CD14-positive monocyte (primary cell): ENCODE measurements at regions not wholly inside any gene's neighbourhood (a gene's known extent, or its start where the extent isn't known, plus 50 kb on each side); places are given as distances from the start of the nearest gene placed in this dataset.

Source experiments
- DNase-seq, 3 donors: peaks; one replicate each; pipeline ENCODE4 v3.0.0-alpha.2; 2011 to 2022
- H2AFZ ChIP-seq: 2 replicates; pipeline ENCODE4 v1.6.0; 2012; ENCODE audit warnings: mild to moderate bottlenecking, low read depth, low read length, inconsistent platforms; ENCODE audit not compliant: insufficient read depth, poor library complexity, severe bottlenecking
- H3K27ac ChIP-seq, 2 donors: 1 replicate in 1 of 2; 2 replicates in 1 of 2; pipeline ENCODE4 v1.5.1; 2012 to 2013; ENCODE audit warnings: low read length in 2 of 2, control low read depth in 1 of 2, inconsistent platforms in 1 of 2, low read depth in 1 of 2, mild to moderate bottlenecking in 1 of 2
- H3K27me3 ChIP-seq, 2 donors: one replicate each; pipeline versions ENCODE4 v1.6.0 to v1.6.1; 2011 to 2013; ENCODE audit warnings: low read length in 2 of 2; ENCODE audit not compliant: control insufficient read depth in 2 of 2, insufficient read depth in 2 of 2
- H3K36me3 ChIP-seq, 2 donors: replicated peaks in 1 of 2; 1 replicate in 1 of 2; 2 replicates in 1 of 2; pipeline versions ENCODE4 v1.5.1 to v1.6.1; 2012 to 2013; ENCODE audit warnings: low read length in 2 of 2, control low read depth in 1 of 2, inconsistent platforms in 1 of 2, mild to moderate bottlenecking in 1 of 2; ENCODE audit not compliant: insufficient read depth in 2 of 2, control insufficient read depth in 1 of 2
- H3K4me1 ChIP-seq, 2 donors: 1 replicate in 1 of 2; 2 replicates in 1 of 2; pipeline versions ENCODE4 v1.5.1 to v1.6.1; 2012 to 2013; ENCODE audit warnings: low read length in 2 of 2, control low read depth in 1 of 2, inconsistent platforms in 1 of 2, mild to moderate bottlenecking in 1 of 2, moderate library complexity in 1 of 2; ENCODE audit not compliant: insufficient read depth in 2 of 2, control insufficient read depth in 1 of 2
- H3K4me2 ChIP-seq: replicated peaks from 2 replicates; pipeline ENCODE3; 2012; ENCODE audit warnings: low read length, moderate library complexity, mild to moderate bottlenecking; ENCODE audit not compliant: poor library complexity, severe bottlenecking; ENCODE audit errors: extremely low read depth
- H3K4me3 ChIP-seq, 3 experiments: fragments of 200-600 bp in 1 of 3; sonication (generic) in 1 of 3; replicated peaks in 1 of 3; 1 replicate in 2 of 3; 2 replicates in 1 of 3; pipeline ENCODE4 v1.5.1; 2011 to 2013; ENCODE audit warnings: low read length in 3 of 3, mild to moderate bottlenecking in 3 of 3, control low read depth in 2 of 3, low read depth in 2 of 3, inconsistent platforms in 1 of 3, moderate library complexity in 1 of 3
- H3K79me2 ChIP-seq: 2 replicates; pipeline ENCODE4 v1.6.0; 2012; ENCODE audit warnings: mild to moderate bottlenecking, control low read depth, inconsistent platforms, low read length, moderate library complexity; ENCODE audit not compliant: insufficient read depth
- H3K9ac ChIP-seq: 2 replicates; pipeline ENCODE4 v1.6.0; 2017; ENCODE audit warnings: low read length, mild to moderate bottlenecking; ENCODE audit not compliant: insufficient read depth, poor library complexity, severe bottlenecking
- H3K9me3 ChIP-seq, 2 donors: replicated peaks in 1 of 2; 1 replicate in 1 of 2; 2 replicates in 1 of 2; pipeline versions ENCODE4 v1.5.1 to v1.6.1; 2012 to 2013; ENCODE audit warnings: low read length in 2 of 2, control low read depth in 1 of 2; ENCODE audit not compliant: control insufficient read depth in 1 of 2, insufficient read depth in 1 of 2
- H4K20me1 ChIP-seq: 2 replicates; pipeline ENCODE4 v1.6.0; 2012; ENCODE audit warnings: mild to moderate bottlenecking, low read length, control low read depth, moderate library complexity; ENCODE audit not compliant: insufficient read depth
- H3K27ac Mint-ChIP-seq, 7 donors: one replicate each; pipeline ENCODE4 v1.8.0; 2020; ENCODE audit warnings: mild to moderate bottlenecking in 7 of 7, mixed read lengths in 7 of 7, moderate library complexity in 6 of 7, inconsistent platforms in 2 of 7
- H3K27me3 Mint-ChIP-seq, 3 donors: one replicate each; pipeline ENCODE4 v1.8.0; 2021 to 2022; ENCODE audit warnings: low read depth in 3 of 3, mild to moderate bottlenecking in 3 of 3, mixed read lengths in 3 of 3, moderate library complexity in 3 of 3, inconsistent platforms in 1 of 3
- H3K36me3 Mint-ChIP-seq, 2 donors: one replicate each; pipeline ENCODE4 v1.8.0; 2020; ENCODE audit warnings: mixed read lengths in 2 of 2, inconsistent platforms in 1 of 2, mild to moderate bottlenecking in 1 of 2
- H3K4me1 Mint-ChIP-seq: one replicate; pipeline ENCODE4 v1.8.0; 2020; ENCODE audit warnings: mild to moderate bottlenecking, mixed read lengths
- H3K4me3 Mint-ChIP-seq, 2 donors: one replicate each; pipeline ENCODE4 v1.8.0; 2020; ENCODE audit warnings: mild to moderate bottlenecking in 2 of 2, mixed read lengths in 2 of 2, moderate library complexity in 1 of 2
- H3K9me3 Mint-ChIP-seq, 7 donors: one replicate each; pipeline ENCODE4 v1.8.0; 2020 to 2022; ENCODE audit warnings: mixed read lengths in 7 of 7, mild to moderate bottlenecking in 6 of 7, moderate library complexity in 6 of 7, inconsistent platforms in 2 of 7
- CTCF ChIP-seq: fragments of 200-600 bp; IDR thresholded peaks from one replicate; pipeline ENCODE4 v1.8.0; 2022; ENCODE audit warnings: antibody characterized with exemption, mild to moderate bottlenecking
- WGBS: methylation state at CpG from one replicate; pipeline ENCODE4 v1.1.5; 2013; ENCODE audit warnings: missing lambda C conversion rate; ENCODE audit not compliant: insufficient coverage; 5-methylcytosine and 5-hydroxymethylcytosine counted together
- intact Hi-C, 2 donors: fragments of 100-400 bp; cut with micrococcal nuclease; formaldehyde crosslinking; loops; one replicate each; pipeline versions ENCODE4 v1.15.0 to v1.15.1; 2023

GRCh38 chr2:226466589-226466988, 333.0 kb downstream of the IRS1 start:
- no peaks in the 10 kb centered on the region for H3K4me1 Mint-ChIP-seq
- no peak for DNase-seq
- no peak for TF ChIP-seq CTCF
- no peak overlapping the region for H3K4me3 ChIP-seq
- WGBS: 86% methylated on average over 2 of the region's 2 CpGs
- H3K4me1 ChIP-seq: no peaks in the 10 kb centered on the region
- no peak overlapping the region for H3K27ac Mint-ChIP-seq
- H3K36me3 ChIP-seq: no peaks in the 10 kb centered on the region
- H3K4me3 Mint-ChIP-seq: no peak overlapping the region
- H3K9ac ChIP-seq: no peak overlapping the region
- H3K9me3 Mint-ChIP-seq: peaks cover 0 to 8% (median 4%) of the 10 kb centered on the region in 7 donors
- no peaks in the 10 kb centered on the region for H3K9me3 ChIP-seq
- H2AFZ ChIP-seq: no peak overlapping the region
- no peaks in the 10 kb centered on the region for H4K20me1 ChIP-seq
- no peaks in the 10 kb centered on the region for H3K36me3 Mint-ChIP-seq
- H3K27ac ChIP-seq: no peak overlapping the region
- no peaks in the 10 kb centered on the region for H3K79me2 ChIP-seq
- peaks cover 0 to 4% (median 0%) of the 10 kb centered on the region in 3 donors for H3K27me3 Mint-ChIP-seq
- peaks cover 0 to 2% of the 10 kb centered on the region in 2 donors for H3K27me3 ChIP-seq
- intact Hi-C loops: no loop called here
- no peak overlapping the region for H3K4me2 ChIP-seq

GRCh38 chr2:226466124-226466523, 333.5 kb downstream of the IRS1 start:
- Histone ChIP-seq H3K79me2 (no peaks in the 10 kb centered on the region), H3K9ac (no peak overlapping the region), H3K36me3 (no peaks in the 10 kb centered on the region), H3K4me3 (no peak overlapping the region), H3K9me3 (no peaks in the 10 kb centered on the region), H2AFZ (no peak overlapping the region), H4K20me1 (no peaks in the 10 kb centered on the region), H3K27me3 (peaks cover 0 to 2% of the 10 kb centered on the region in 2 donors), H3K4me2 (no peak overlapping the region), H3K27ac (no peak overlapping the region), H3K4me1 (no peaks in the 10 kb centered on the region)
- no peak for DNase-seq
- Mint-ChIP-seq H3K4me3 (no peak overlapping the region), H3K9me3 (peaks cover under 1 to 11% (median 6%) of the 10 kb centered on the region in 7 donors), H3K27ac (no peak overlapping the region), H3K27me3 (peaks cover 0 to 4% (median 0%) of the 10 kb centered on the region in 3 donors), H3K4me1 (no peaks in the 10 kb centered on the region), H3K36me3 (no peaks in the 10 kb centered on the region)
- TF ChIP-seq CTCF: no peak
- 100% methylated on average over 1 of the region's 1 CpG for WGBS
- intact Hi-C loops: no loop called here
